ENCODE measurements at regions not wholly inside any gene's neighbourhood (a gene's known extent, or its start where the extent isn't known, plus 50 kb on each side); places are given as distances from the start of the nearest gene placed in this dataset.

DNA sequence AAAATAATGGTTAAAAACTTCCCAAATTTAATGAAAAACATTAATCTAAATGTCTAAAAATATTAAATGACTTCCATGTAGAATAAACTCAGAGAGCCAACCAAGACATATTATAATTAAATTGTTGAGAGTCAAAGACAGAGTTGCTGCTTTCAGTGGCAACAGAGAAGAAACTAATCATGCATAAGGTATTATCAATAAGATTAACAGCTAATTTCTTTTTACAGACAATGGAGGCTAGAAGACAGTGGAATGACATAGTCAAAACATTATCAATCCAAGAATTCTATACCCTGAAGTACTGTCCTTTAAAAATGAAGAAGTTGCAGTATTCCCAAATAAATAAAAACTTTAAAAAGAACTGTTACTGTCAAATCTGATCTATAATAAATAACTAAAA is 268.7 kb downstream of the IRX2 start:
- no peaks in the 10 kb centered on the region for H3K9me2 ChIP-seq (replicated peaks; ENCODE audit: insufficient read depth, low read length)
- H4K20me1 ChIP-seq (ENCODE audit: low read depth, low read length) = no peaks in the 10 kb centered on the region
- no peak overlapping the region for H2AFZ ChIP-seq (ENCODE audit: low read depth, low read length, severe bottlenecking)
- H3K27ac ChIP-seq (ENCODE audit: low read depth, low read length) = no peak overlapping the region
- no peak for TF ChIP-seq EZH2phosphoT487 (conservative IDR thresholded peaks at IDR 0.05; ENCODE audit: low read length)
- TF ChIP-seq, protein P1, sequence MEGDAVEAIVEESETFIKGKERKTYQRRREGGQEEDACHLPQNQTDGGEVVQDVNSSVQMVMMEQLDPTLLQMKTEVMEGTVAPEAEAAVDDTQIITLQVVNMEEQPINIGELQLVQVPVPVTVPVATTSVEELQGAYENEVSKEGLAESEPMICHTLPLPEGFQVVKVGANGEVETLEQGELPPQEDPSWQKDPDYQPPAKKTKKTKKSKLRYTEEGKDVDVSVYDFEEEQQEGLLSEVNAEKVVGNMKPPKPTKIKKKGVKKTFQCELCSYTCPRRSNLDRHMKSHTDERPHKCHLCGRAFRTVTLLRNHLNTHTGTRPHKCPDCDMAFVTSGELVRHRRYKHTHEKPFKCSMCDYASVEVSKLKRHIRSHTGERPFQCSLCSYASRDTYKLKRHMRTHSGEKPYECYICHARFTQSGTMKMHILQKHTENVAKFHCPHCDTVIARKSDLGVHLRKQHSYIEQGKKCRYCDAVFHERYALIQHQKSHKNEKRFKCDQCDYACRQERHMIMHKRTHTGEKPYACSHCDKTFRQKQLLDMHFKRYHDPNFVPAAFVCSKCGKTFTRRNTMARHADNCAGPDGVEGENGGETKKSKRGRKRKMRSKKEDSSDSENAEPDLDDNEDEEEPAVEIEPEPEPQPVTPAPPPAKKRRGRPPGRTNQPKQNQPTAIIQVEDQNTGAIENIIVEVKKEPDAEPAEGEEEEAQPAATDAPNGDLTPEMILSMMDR (IDR thresholded peaks at IDR 0.05; ENCODE audit: insufficient read depth, low read length, poor library complexity, severe bottlenecking) = no peak
- peaks cover 7% of the 10 kb centered on the region; the same call in 1 of the 2 replicates for H3K9me3 ChIP-seq (ENCODE audit: insufficient read depth, low read length)
- H3K79me2 ChIP-seq (ENCODE audit: insufficient read depth, low read length) = no peaks in the 10 kb centered on the region
- H3K27me3 ChIP-seq (ENCODE audit: low read length) = no peaks in the 10 kb centered on the region
- no peaks in the 10 kb centered on the region for H3F3A ChIP-seq (ENCODE audit: insufficient read depth)
- H3K9ac ChIP-seq (ENCODE audit: low read length) = no peak overlapping the region
- no peak overlapping the region for H3K4me2 ChIP-seq (ENCODE audit: low read depth, low read length, poor library complexity, severe bottlenecking)
- no peaks in the 10 kb centered on the region for H3K36me3 ChIP-seq (ENCODE audit: low read length)
- no peak overlapping the region for H3K4me3 ChIP-seq (ENCODE audit: insufficient read depth, low read length, poor library complexity, severe bottlenecking)

DNA sequence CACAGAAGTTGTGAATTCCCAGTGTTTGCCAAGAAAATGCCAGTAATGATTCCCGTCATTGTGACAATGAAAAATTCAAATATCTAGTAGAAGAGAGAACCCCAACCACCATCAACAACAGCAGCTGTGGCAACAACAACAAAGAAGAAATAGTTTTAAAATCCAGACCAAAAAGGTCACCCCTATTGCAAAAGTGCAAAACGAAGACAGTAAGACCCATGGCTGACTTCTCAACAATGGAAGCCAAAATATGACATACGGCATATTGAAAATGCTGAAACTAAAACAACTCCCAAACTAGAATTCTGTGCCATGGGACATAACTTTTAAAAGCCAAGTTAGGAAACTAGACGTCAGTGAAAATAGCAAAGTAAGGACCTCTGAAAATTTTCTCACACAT is 270.6 kb downstream of the IRX2 start:
- Histone ChIP-seq H3K9ac (ENCODE audit: low read length) (no peak overlapping the region), H3K4me2 (ENCODE audit: low read depth, low read length, poor library complexity, severe bottlenecking) (no peak overlapping the region), H3K27me3 (ENCODE audit: low read length) (no peaks in the 10 kb centered on the region), H3K9me3 (ENCODE audit: insufficient read depth, low read length) (peaks cover 7% of the 10 kb centered on the region; the same call in 1 of the 2 replicates), H3K4me3 (ENCODE audit: insufficient read depth, low read length, poor library complexity, severe bottlenecking) (no peak overlapping the region), H3F3A (ENCODE audit: insufficient read depth) (no peaks in the 10 kb centered on the region), H3K27ac (ENCODE audit: low read depth, low read length) (no peak overlapping the region), H3K79me2 (ENCODE audit: insufficient read depth, low read length) (no peaks in the 10 kb centered on the region), H2AFZ (ENCODE audit: low read depth, low read length, severe bottlenecking) (no peak overlapping the region), H3K36me3 (ENCODE audit: low read length) (no peaks in the 10 kb centered on the region), H3K9me2 (replicated peaks; ENCODE audit: insufficient read depth, low read length) (no peaks in the 10 kb centered on the region), H4K20me1 (ENCODE audit: low read depth, low read length) (no peaks in the 10 kb centered on the region)
- TF ChIP-seq EZH2phosphoT487 (conservative IDR thresholded peaks at IDR 0.05; ENCODE audit: low read length) = no peak

DNA sequence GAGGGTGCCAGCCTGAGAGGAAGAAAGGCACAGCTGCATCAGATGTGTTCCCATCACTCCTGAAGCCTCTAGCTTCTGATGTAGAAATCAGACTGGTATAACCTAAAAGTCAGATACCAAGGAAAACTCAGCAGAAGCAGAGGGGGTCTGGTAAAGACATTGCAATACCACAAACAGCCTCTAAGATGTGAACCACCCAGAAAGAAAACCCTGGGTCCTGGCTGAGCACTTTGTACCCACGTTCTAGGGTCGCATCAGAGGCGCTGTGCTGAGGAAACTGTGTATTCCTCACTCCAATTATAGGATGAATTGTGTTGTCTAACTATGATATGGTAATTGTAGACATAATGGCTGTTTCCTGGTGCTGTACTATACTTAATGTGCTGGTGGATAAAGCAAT is 275.6 kb downstream of the IRX2 start:
- H3K4me3 ChIP-seq (ENCODE audit: insufficient read depth, low read length, poor library complexity, severe bottlenecking) = no peak overlapping the region
- no peaks in the 10 kb centered on the region for H3K36me3 ChIP-seq (ENCODE audit: low read length)
- H3K4me2 ChIP-seq (ENCODE audit: low read depth, low read length, poor library complexity, severe bottlenecking) = no peak overlapping the region
- no peaks in the 10 kb centered on the region for H3F3A ChIP-seq (ENCODE audit: insufficient read depth)
- no peaks in the 10 kb centered on the region for H3K9me2 ChIP-seq (replicated peaks; ENCODE audit: insufficient read depth, low read length)
- H2AFZ ChIP-seq (ENCODE audit: low read depth, low read length, severe bottlenecking) = no peak overlapping the region
- no peaks in the 10 kb centered on the region for H3K9me3 ChIP-seq (ENCODE audit: insufficient read depth, low read length)
- H3K9ac ChIP-seq (ENCODE audit: low read length) = no peak overlapping the region
- H3K27me3 ChIP-seq (ENCODE audit: low read length) = no peaks in the 10 kb centered on the region
- H3K27ac ChIP-seq (ENCODE audit: low read depth, low read length) = no peak overlapping the region
- no peaks in the 10 kb centered on the region for H3K79me2 ChIP-seq (ENCODE audit: insufficient read depth, low read length)
- TF ChIP-seq, protein P1 (IDR thresholded peaks at IDR 0.05; ENCODE audit: insufficient read depth, low read length, poor library complexity, severe bottlenecking) = no peak
- no peak for TF ChIP-seq EZH2phosphoT487 (conservative IDR thresholded peaks at IDR 0.05; ENCODE audit: low read length)
- H4K20me1 ChIP-seq (ENCODE audit: low read depth, low read length) = no peaks in the 10 kb centered on the region

DNA sequence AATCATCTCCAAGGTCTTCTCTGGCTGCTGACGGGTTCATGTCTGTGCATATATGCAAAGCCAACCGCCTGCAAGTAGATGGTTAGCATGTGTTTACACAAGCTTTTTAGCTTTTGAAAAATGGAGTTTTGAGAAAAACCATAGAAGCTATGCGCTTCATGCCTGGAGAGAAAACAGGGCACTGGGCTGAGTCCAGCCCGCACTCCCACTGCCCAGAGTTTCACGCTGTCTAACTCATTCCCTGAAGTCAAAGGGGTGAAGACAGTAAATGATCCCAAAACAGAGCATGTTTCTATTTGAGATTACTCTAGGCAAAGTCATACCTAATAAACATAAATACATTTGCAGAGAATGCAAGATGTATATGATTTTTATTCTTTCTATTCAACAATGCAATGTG is 278.8 kb downstream of the IRX2 start:
- TF ChIP-seq EZH2phosphoT487 (conservative IDR thresholded peaks at IDR 0.05; ENCODE audit: low read length) = no peak
- TF ChIP-seq, protein P1 (IDR thresholded peaks at IDR 0.05; ENCODE audit: insufficient read depth, low read length, poor library complexity, severe bottlenecking) = no peak
- H3K9me3 ChIP-seq (ENCODE audit: insufficient read depth, low read length) = no peaks in the 10 kb centered on the region
- H4K20me1 ChIP-seq (ENCODE audit: low read depth, low read length) = no peaks in the 10 kb centered on the region
- H3K4me3 ChIP-seq (ENCODE audit: insufficient read depth, low read length, poor library complexity, severe bottlenecking) = no peak overlapping the region
- no peaks in the 10 kb centered on the region for H3K36me3 ChIP-seq (ENCODE audit: low read length)
- no peak overlapping the region for H2AFZ ChIP-seq (ENCODE audit: low read depth, low read length, severe bottlenecking)
- no peak overlapping the region for H3K9ac ChIP-seq (ENCODE audit: low read length)
- H3K9me2 ChIP-seq (replicated peaks; ENCODE audit: insufficient read depth, low read length) = no peaks in the 10 kb centered on the region
- no peak overlapping the region for H3K27ac ChIP-seq (ENCODE audit: low read depth, low read length)
- no peaks in the 10 kb centered on the region for H3K27me3 ChIP-seq (ENCODE audit: low read length)
- no peaks in the 10 kb centered on the region for H3F3A ChIP-seq (ENCODE audit: insufficient read depth)
- no peak overlapping the region for H3K4me2 ChIP-seq (ENCODE audit: low read depth, low read length, poor library complexity, severe bottlenecking)
- no peaks in the 10 kb centered on the region for H3K79me2 ChIP-seq (ENCODE audit: insufficient read depth, low read length)
